Hepatocyte (in vitro differentiated cells): ENCODE measurements at regions not wholly inside any gene's neighbourhood (a gene's known extent, or its start where the extent isn't known, plus 50 kb on each side); places are given as distances from the start of the nearest gene placed in this dataset.

Experiments
- EZH2 ChIP-seq: fragments of 200-600 bp; sonication (generic); IDR thresholded peaks from 2 replicates; pipeline ENCODE4 v1.6.1; 2016; ENCODE audit warnings: antibody characterized with exemption, mild to moderate bottlenecking, borderline replicate concordance
- EZH2phosphoT487 ChIP-seq: fragments of 200-600 bp; sonication (generic); IDR thresholded peaks from one replicate; pipeline ENCODE4 v1.6.1; 2018; ENCODE audit warnings: antibody characterized with exemption, mild to moderate bottlenecking, low read depth, moderate library complexity; ENCODE audit not compliant: unreplicated experiment, severe bottlenecking
- TF ChIP-seq, protein P1 (sequence below): fragments of 200-600 bp; sonication (generic); IDR thresholded peaks from 2 replicates; pipeline ENCODE4 v1.5.1; 2016; ENCODE audit warnings: antibody characterized with exemption, mild to moderate bottlenecking; ENCODE audit not compliant: poor library complexity

DNA sequence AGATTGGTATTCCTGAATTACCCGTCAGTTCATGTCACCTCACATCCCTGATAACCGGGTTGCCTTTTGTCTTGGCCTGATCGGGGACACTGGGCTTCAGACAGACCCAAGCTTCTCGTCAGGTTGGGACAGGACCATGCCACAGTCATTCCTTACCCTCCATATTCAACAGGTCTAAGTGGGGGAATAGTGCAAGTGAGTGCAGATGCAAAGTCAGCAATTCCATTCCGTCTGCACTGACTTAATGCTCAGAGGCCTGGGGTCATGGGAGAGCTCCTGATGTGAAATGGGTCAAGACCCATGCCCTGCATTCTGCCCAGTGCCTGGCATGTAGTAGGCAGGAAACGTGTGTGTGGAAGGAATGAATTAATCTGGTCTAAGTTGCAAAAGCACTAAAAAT is 95.4 kb upstream of the PITRM1 start:
- TF ChIP-seq, protein P1, sequence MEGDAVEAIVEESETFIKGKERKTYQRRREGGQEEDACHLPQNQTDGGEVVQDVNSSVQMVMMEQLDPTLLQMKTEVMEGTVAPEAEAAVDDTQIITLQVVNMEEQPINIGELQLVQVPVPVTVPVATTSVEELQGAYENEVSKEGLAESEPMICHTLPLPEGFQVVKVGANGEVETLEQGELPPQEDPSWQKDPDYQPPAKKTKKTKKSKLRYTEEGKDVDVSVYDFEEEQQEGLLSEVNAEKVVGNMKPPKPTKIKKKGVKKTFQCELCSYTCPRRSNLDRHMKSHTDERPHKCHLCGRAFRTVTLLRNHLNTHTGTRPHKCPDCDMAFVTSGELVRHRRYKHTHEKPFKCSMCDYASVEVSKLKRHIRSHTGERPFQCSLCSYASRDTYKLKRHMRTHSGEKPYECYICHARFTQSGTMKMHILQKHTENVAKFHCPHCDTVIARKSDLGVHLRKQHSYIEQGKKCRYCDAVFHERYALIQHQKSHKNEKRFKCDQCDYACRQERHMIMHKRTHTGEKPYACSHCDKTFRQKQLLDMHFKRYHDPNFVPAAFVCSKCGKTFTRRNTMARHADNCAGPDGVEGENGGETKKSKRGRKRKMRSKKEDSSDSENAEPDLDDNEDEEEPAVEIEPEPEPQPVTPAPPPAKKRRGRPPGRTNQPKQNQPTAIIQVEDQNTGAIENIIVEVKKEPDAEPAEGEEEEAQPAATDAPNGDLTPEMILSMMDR: no peak
- TF ChIP-seq EZH2 (no peak), EZH2phosphoT487 (no peak)
